ENCODE measurements at regions not wholly inside any gene's neighbourhood (a gene's known extent, or its start where the extent isn't known, plus 50 kb on each side); places are given as distances from the start of the nearest gene placed in this dataset.

- 83 to 86% methylated on average over 11 of the region's 11 CpGs for WGBS, 2 donors
- DNase-seq (peak in 1 of 2 donors; percentile 6), ATAC-seq (no peak)
- intact Hi-C loops (cut with DNase I), result no loop called here
- TF ChIP-seq CTCF (IDR thresholded peaks at IDR 0.05), result no peak
- Histone ChIP-seq H3K36me3 (no peaks in the 10 kb centered on the region), H3K4me3 (no peak overlapping the region), H3K27me3 (peaks cover 0 to 5% (median 0%) of the 10 kb centered on the region in 7 donors), H3K27ac (no peak overlapping the region), H3K4me1 (peaks cover 0 to 16% (median 11%) of the 10 kb centered on the region in 9 donors), H3K9me3 (no peaks in the 10 kb centered on the region)
Observed at GRCh38 chr18:79608999-79609461, 70.6 kb upstream of the CTDP1 start.

- peaks cover 0 to 16% (median 11%) of the 10 kb centered on the region in 9 donors for H3K4me1 ChIP-seq
- H3K9me3 ChIP-seq, result no peaks in the 10 kb centered on the region
- 90% methylated on average over 14 to 16 of the region's 16 CpGs for WGBS, 2 donors
- H3K27ac ChIP-seq, result no peak overlapping the region
- intact Hi-C loops (cut with DNase I), result no loop called here
- TF ChIP-seq CTCF (IDR thresholded peaks at IDR 0.05), result no peak
- H3K27me3 ChIP-seq, result peaks cover 0 to 13% (median 0%) of the 10 kb centered on the region in 7 donors
- ATAC-seq (no peak), DNase-seq (peak in 1 of 2 donors; percentile 13)
- no peak overlapping the region for H3K4me3 ChIP-seq
- no peaks in the 10 kb centered on the region for H3K36me3 ChIP-seq
Observed at GRCh38 chr18:79609841-79610281, 69.7 kb upstream of the CTDP1 start.

GRCh38 chr18:79610461-79611039, 69.1 kb upstream of the CTDP1 start:
- no peak for TF ChIP-seq CTCF (IDR thresholded peaks at IDR 0.05)
- 65 to 79% methylated on average over 23 of the region's 23 CpGs for WGBS, 2 donors
- ATAC-seq (peak in 5 of 8 donors; percentile 14 to 39 (median 28)), DNase-seq (peak in 1 of 2 donors; percentile 14)
- H3K4me3 ChIP-seq, result no peak overlapping the region
- no peaks in the 10 kb centered on the region for H3K9me3 ChIP-seq
- intact Hi-C loops (cut with DNase I), result no loop called here
- H3K4me1 ChIP-seq, result peaks cover 0 to 16% (median 11%) of the 10 kb centered on the region in 9 donors
- peaks cover 0 to 20% (median 0%) of the 10 kb centered on the region in 7 donors for H3K27me3 ChIP-seq
- H3K27ac ChIP-seq, result peak overlapping the region in 5 of 10 donors; percentile 47 to 76 (median 58)
- no peaks in the 10 kb centered on the region for H3K36me3 ChIP-seq

DNA sequence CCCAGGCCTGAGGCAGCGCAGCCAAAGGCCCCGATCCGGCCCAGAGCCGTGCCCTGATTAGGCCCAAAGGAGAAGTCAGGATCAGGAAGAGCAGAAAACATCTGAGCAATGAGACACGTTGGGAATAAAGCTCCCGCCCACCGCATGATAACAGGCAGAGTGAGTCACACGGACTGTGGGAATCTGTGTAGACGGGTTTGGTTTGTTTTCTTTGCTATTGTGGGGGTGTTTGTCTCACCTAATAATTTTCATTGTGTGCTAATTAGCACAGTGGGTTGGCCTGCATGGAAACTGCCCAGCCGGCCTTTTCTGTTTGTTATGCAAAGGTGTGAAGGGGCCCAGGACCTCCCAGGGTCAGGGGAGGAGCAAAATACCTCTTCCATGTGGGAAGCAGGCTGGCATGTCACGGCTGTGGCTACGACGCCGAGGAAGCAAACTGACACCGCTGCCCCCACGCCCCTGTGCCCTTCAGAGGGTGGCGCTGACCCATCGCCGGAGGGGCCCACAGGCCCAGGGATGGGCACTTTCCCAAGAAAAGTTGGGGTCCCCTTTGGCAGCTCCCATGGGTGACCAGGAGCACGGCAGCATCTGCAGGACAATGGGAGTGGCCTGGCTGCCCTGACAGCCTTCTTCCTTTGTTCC, 68.4 kb upstream of the CTDP1 start:
- Histone ChIP-seq H3K27me3 (peaks cover 0 to 26% (median 2%) of the 10 kb centered on the region in 7 donors), H3K36me3 (no peaks in the 10 kb centered on the region), H3K27ac (peak overlapping the region in 6 of 10 donors; percentile 35 to 76 (median 57)), H3K4me3 (no peak overlapping the region), H3K4me1 (peaks cover 0 to 16% (median 11%) of the 10 kb centered on the region in 9 donors), H3K9me3 (no peaks in the 10 kb centered on the region)
- ATAC-seq, result peak; percentile 58 to 88 (median 84)
- peak; percentile 55 to 69 for DNase-seq
- TF ChIP-seq CTCF (IDR thresholded peaks at IDR 0.05), result no peak
- intact Hi-C loops (cut with DNase I), result no loop called here
- WGBS, 2 donors, result 61 to 70% methylated on average over 20 of the region's 20 CpGs
